ENCODE measurements at regions not wholly inside any gene's neighbourhood (a gene's known extent, or its start where the extent isn't known, plus 50 kb on each side); places are given as distances from the start of the nearest gene placed in this dataset.

- peak; percentile 62 for DNase-seq
Observed at GRCh38 chr2:129296806-129297205, 682.7 kb upstream of the RAB6C start.

GRCh38 chr2:129297430-129297829 lies 682.0 kb upstream of the RAB6C start:
- DNase-seq, result no peak

- DNase-seq, result no peak
Observed at GRCh38 chr2:129299338-129299737, 680.1 kb upstream of the RAB6C start.

GRCh38 chr2:129299756-129300155 lies 679.7 kb upstream of the RAB6C start:
- no peak for DNase-seq

- no peak for DNase-seq
Observed at GRCh38 chr2:129300456-129300855, 679.0 kb upstream of the RAB6C start.

- DNase-seq, result peak; percentile 61
Observed at GRCh38 chr2:129301431-129301913, 678.0 kb upstream of the RAB6C start.

GRCh38 chr2:129302106-129302505 lies 677.4 kb upstream of the RAB6C start:
- DNase-seq, result no peak

GRCh38 chr2:129302561-129303183 lies 676.8 kb upstream of the RAB6C start:
- DNase-seq, result no peak

- no peak for DNase-seq
Observed at GRCh38 chr2:129314120-129314519, 665.3 kb upstream of the RAB6C start.

- no peak for DNase-seq
Observed at GRCh38 chr2:129318581-129319421, 660.7 kb upstream of the RAB6C start.

- no peak for DNase-seq
Observed at GRCh38 chr2:129319422-129319717, 660.1 kb upstream of the RAB6C start.

- no peak for DNase-seq
Observed at GRCh38 chr2:129320288-129320687, 659.2 kb upstream of the RAB6C start.

GRCh38 chr2:129324349-129324748 lies 655.1 kb upstream of the RAB6C start:
- no peak for DNase-seq

- no peak for DNase-seq
Observed at GRCh38 chr2:129325151-129325550, 654.3 kb upstream of the RAB6C start.

- DNase-seq, result no peak
Observed at GRCh38 chr2:129329574-129329973, 649.9 kb upstream of the RAB6C start.

GRCh38 chr2:129330504-129330903 lies 649.0 kb upstream of the RAB6C start:
- no peak for DNase-seq

- no peak for DNase-seq
Observed at GRCh38 chr2:129331638-129332037, 647.8 kb upstream of the RAB6C start.

- no peak for DNase-seq
Observed at GRCh38 chr2:129334128-129334527, 645.3 kb upstream of the RAB6C start.

- no peak for DNase-seq
Observed at GRCh38 chr2:129334696-129335410, 644.6 kb upstream of the RAB6C start.

- no peak for DNase-seq
Observed at GRCh38 chr2:129336276-129336675, 643.2 kb upstream of the RAB6C start.

GRCh38 chr2:129337076-129337475 lies 642.4 kb upstream of the RAB6C start:
- DNase-seq, result no peak

- no peak for DNase-seq
Observed at GRCh38 chr2:129345540-129345939, 633.9 kb upstream of the RAB6C start.

- DNase-seq, result no peak
Observed at GRCh38 chr2:129347486-129348217, 631.8 kb upstream of the RAB6C start.
